Neural progenitor cell (in vitro differentiated cells): ENCODE measurements at regions not wholly inside any gene's neighbourhood (a gene's known extent, or its start where the extent isn't known, plus 50 kb on each side); places are given as distances from the start of the nearest gene placed in this dataset.

Experiments
- DNase-seq: peaks from one replicate; pipeline ENCODE4 v3.0.0-alpha.2; 2016; ENCODE audit warnings: low spot score
- H2AFZ ChIP-seq: fragments of 200-600 bp; sonication (generic); replicated peaks from 2 replicates; pipeline ENCODE4 v1.6.1; 2016; ENCODE audit warnings: antibody characterized with exemption
- H3F3A ChIP-seq: fragments of 200-600 bp; sonication (generic); 2 replicates; pipeline ENCODE4 v1.6.1; 2016; ENCODE audit warnings: antibody characterized with exemption, low read depth
- H3K27ac ChIP-seq: fragments of 200-600 bp; sonication (generic); 2 replicates; pipeline ENCODE4 v1.5.1; 2016; ENCODE audit warnings: mild to moderate bottlenecking
- H3K27me3 ChIP-seq: fragments of 200-600 bp; sonication (generic); 2 replicates; pipeline ENCODE4 v1.6.1; 2016; ENCODE audit warnings: mild to moderate bottlenecking, moderate library complexity
- H3K36me3 ChIP-seq: fragments of 200-600 bp; sonication (generic); 2 replicates; pipeline ENCODE4 v1.5.1; 2016
- H3K4me1 ChIP-seq: fragments of 200-600 bp; sonication (generic); 2 replicates; pipeline ENCODE4 v1.6.1; 2016; ENCODE audit warnings: mixed run types
- H3K4me2 ChIP-seq: fragments of 200-600 bp; sonication (generic); 2 replicates; pipeline ENCODE4 v1.6.1; 2016
- H3K4me3 ChIP-seq: fragments of 200-600 bp; sonication (generic); 2 replicates; pipeline ENCODE4 v1.5.1; 2016
- H3K79me2 ChIP-seq: fragments of 200-600 bp; sonication (generic); 2 replicates; pipeline ENCODE4 v1.6.1; 2016; ENCODE audit warnings: low read depth
- H3K9ac ChIP-seq: fragments of 200-600 bp; sonication (generic); 2 replicates; pipeline ENCODE4 v1.6.1; 2016
- H3K9me3 ChIP-seq: fragments of 200-600 bp; sonication (generic); 2 replicates; pipeline ENCODE4 v1.5.1; 2016; ENCODE audit warnings: low read depth
- H4K20me1 ChIP-seq: fragments of 200-600 bp; sonication (generic); 2 replicates; pipeline ENCODE4 v1.6.1; 2016; ENCODE audit warnings: low read depth
- H3K27ac Mint-ChIP-seq: 3 replicates; pipeline ENCODE4 v1.8.0; 2021; ENCODE audit warnings: mixed read lengths
- H3K27me3 Mint-ChIP-seq: 2 replicates; pipeline ENCODE4 v1.8.0; 2022; ENCODE audit warnings: low read depth, mild to moderate bottlenecking, inconsistent platforms, moderate library complexity, mixed read lengths; ENCODE audit not compliant: insufficient read depth
- H3K36me3 Mint-ChIP-seq: 3 replicates; pipeline ENCODE4 v1.8.0; 2021; ENCODE audit warnings: mixed read lengths
- H3K4me1 Mint-ChIP-seq: 3 replicates; pipeline ENCODE4 v1.8.0; 2021; ENCODE audit warnings: mixed read lengths
- H3K4me3 Mint-ChIP-seq: 3 replicates; pipeline ENCODE4 v1.8.0; 2021; ENCODE audit warnings: mild to moderate bottlenecking, moderate library complexity, mixed read lengths
- H3K9me3 Mint-ChIP-seq: 3 replicates; pipeline ENCODE4 v1.8.0; 2020; ENCODE audit warnings: mixed read lengths
- EZH2 ChIP-seq: fragments of 200-600 bp; sonication (generic); IDR thresholded peaks from 2 replicates; pipeline ENCODE4 v1.6.1; 2017; ENCODE audit warnings: antibody characterized with exemption, mild to moderate bottlenecking, moderate library complexity
- EZH2phosphoT487 ChIP-seq: fragments of 200-600 bp; sonication (generic); IDR thresholded peaks from 2 replicates; pipeline ENCODE4 v1.6.1; 2017; ENCODE audit warnings: antibody characterized with exemption
- TF ChIP-seq, protein P1 (sequence below): fragments of 200-600 bp; sonication (generic); IDR thresholded peaks from 2 replicates; pipeline ENCODE4 v1.5.1; 2017; ENCODE audit warnings: antibody characterized with exemption, mild to moderate bottlenecking

DNA sequence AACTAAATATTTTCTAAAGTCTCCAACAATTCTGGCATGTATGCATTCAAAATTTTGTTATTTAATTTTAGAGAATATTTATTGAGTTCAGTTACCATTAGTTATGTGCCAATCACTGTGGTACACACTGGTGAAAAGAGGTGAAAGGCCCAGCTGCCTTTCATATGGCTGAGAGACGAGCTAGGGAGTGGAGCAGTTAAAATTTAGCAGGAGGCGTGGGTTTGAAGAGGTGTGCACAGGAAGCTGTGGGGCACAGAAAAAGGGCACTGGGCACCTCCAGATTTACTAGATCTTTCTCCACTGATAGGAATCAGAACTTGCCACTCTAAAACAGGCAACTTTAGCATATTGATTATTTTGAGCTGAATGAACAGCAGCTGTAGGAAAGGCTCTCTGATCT is 347.1 kb downstream of the CD83 start:
- peaks cover 15% of the 10 kb centered on the region for H3K4me1 Mint-ChIP-seq
- H3K36me3 ChIP-seq = no peaks in the 10 kb centered on the region
- H3K4me2 ChIP-seq = no peak overlapping the region
- H3K9me3 ChIP-seq = no peaks in the 10 kb centered on the region
- peaks cover 9% of the 10 kb centered on the region for H3K27me3 Mint-ChIP-seq
- H3F3A ChIP-seq = no peaks in the 10 kb centered on the region
- no peaks in the 10 kb centered on the region for H3K27me3 ChIP-seq
- no peaks in the 10 kb centered on the region for H3K36me3 Mint-ChIP-seq
- no peak overlapping the region for H3K4me3 ChIP-seq
- no peak overlapping the region for H3K27ac Mint-ChIP-seq
- no peak overlapping the region for H3K9ac ChIP-seq
- H3K27ac ChIP-seq = no peak overlapping the region
- no peak for TF ChIP-seq EZH2
- TF ChIP-seq, protein P1, sequence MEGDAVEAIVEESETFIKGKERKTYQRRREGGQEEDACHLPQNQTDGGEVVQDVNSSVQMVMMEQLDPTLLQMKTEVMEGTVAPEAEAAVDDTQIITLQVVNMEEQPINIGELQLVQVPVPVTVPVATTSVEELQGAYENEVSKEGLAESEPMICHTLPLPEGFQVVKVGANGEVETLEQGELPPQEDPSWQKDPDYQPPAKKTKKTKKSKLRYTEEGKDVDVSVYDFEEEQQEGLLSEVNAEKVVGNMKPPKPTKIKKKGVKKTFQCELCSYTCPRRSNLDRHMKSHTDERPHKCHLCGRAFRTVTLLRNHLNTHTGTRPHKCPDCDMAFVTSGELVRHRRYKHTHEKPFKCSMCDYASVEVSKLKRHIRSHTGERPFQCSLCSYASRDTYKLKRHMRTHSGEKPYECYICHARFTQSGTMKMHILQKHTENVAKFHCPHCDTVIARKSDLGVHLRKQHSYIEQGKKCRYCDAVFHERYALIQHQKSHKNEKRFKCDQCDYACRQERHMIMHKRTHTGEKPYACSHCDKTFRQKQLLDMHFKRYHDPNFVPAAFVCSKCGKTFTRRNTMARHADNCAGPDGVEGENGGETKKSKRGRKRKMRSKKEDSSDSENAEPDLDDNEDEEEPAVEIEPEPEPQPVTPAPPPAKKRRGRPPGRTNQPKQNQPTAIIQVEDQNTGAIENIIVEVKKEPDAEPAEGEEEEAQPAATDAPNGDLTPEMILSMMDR = no peak
- no peak for TF ChIP-seq EZH2phosphoT487
- H3K79me2 ChIP-seq = no peaks in the 10 kb centered on the region
- no peak overlapping the region for H3K4me3 Mint-ChIP-seq
- no peaks in the 10 kb centered on the region for H4K20me1 ChIP-seq
- no peak overlapping the region for H2AFZ ChIP-seq
- peaks cover 19% of the 10 kb centered on the region for H3K9me3 Mint-ChIP-seq
- no peaks in the 10 kb centered on the region for H3K4me1 ChIP-seq
- no peak for DNase-seq

DNA sequence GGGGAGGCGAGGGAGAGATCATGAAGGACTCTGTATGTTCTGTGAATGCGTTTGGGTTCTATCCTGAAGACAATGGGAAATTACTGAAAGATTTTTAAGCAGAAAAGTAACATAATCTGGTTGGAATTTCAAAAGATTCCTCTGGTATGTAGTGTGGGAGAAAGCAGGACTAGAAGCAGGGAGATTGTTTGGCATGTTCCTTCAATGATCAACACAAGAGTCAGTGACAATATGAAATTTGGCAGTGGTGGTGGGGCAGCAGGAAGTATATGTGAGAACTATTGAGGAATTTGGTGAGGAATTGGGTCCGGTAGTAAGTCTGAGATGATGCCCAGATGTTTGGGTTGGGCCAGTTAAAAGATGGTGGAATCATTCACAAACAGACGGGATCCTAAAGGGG is 348.7 kb downstream of the CD83 start:
- Histone ChIP-seq H3K27ac (no peak overlapping the region), H3K27me3 (no peaks in the 10 kb centered on the region), H3K4me1 (no peaks in the 10 kb centered on the region), H3K4me3 (no peak overlapping the region), H3K79me2 (no peaks in the 10 kb centered on the region), H3K9ac (no peak overlapping the region), H3K4me2 (no peak overlapping the region), H2AFZ (no peak overlapping the region), H4K20me1 (no peaks in the 10 kb centered on the region), H3K9me3 (no peaks in the 10 kb centered on the region), H3K36me3 (no peaks in the 10 kb centered on the region), H3F3A (no peaks in the 10 kb centered on the region)
- Mint-ChIP-seq H3K4me3 (no peak overlapping the region), H3K9me3 (peaks cover 24% of the 10 kb centered on the region), H3K27ac (no peak overlapping the region), H3K4me1 (peaks cover 15% of the 10 kb centered on the region), H3K36me3 (no peaks in the 10 kb centered on the region), H3K27me3 (peaks cover 7% of the 10 kb centered on the region)
- DNase-seq = no peak
- TF ChIP-seq EZH2phosphoT487 (no peak), EZH2 (no peak)
- TF ChIP-seq, protein P1 = no peak

DNA sequence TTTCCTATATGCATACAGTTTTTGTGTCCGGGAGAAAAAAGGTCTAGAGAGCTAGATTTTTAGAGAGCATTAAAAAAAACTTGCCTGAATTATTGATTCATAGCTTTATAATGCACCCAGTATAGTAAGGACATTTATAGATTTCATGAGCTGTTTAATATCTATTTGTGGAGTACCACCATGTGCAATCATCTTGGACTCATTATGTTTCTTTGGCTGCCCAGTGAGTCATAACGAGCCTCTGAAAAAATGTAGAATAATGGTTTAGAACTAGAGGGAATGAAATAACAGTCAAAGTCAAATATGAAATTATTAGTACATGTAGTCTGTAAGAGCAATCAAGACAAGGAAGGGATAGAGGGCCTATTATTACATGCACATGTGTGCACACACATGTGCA is 350.0 kb downstream of the CD83 start:
- no peaks in the 10 kb centered on the region for H3K36me3 ChIP-seq
- peaks cover 6% of the 10 kb centered on the region for H3K27me3 Mint-ChIP-seq
- no peak overlapping the region for H3K4me2 ChIP-seq
- H3K9ac ChIP-seq = no peak overlapping the region
- H3K4me1 ChIP-seq = no peaks in the 10 kb centered on the region
- no peak for TF ChIP-seq EZH2phosphoT487
- TF ChIP-seq, protein P1 = no peak
- no peak for TF ChIP-seq EZH2
- H3K4me1 Mint-ChIP-seq = peaks cover 15% of the 10 kb centered on the region
- H3K27ac ChIP-seq = no peak overlapping the region
- H2AFZ ChIP-seq = no peak overlapping the region
- H3K4me3 ChIP-seq = no peak overlapping the region
- H3K4me3 Mint-ChIP-seq = no peak overlapping the region
- H4K20me1 ChIP-seq = no peaks in the 10 kb centered on the region
- no peaks in the 10 kb centered on the region for H3K36me3 Mint-ChIP-seq
- H3K27me3 ChIP-seq = no peaks in the 10 kb centered on the region
- no peaks in the 10 kb centered on the region for H3K9me3 ChIP-seq
- H3K27ac Mint-ChIP-seq = no peak overlapping the region
- no peak for DNase-seq
- peaks cover 21% of the 10 kb centered on the region for H3K9me3 Mint-ChIP-seq
- H3F3A ChIP-seq = no peaks in the 10 kb centered on the region
- H3K79me2 ChIP-seq = no peaks in the 10 kb centered on the region
